ENCODE measurements at regions not wholly inside any gene's neighbourhood (a gene's known extent, or its start where the extent isn't known, plus 50 kb on each side); places are given as distances from the start of the nearest gene placed in this dataset.
"Not testable (repeated sequence)": the region's sequence is repeated elsewhere in the genome, so short reads cannot be mapped to it uniquely, and the experiment has no call there.

- DNase-seq, result no peak
Measured at GRCh38 chr13:73547239-73547638, 488.4 kb downstream of the KLF5 start.

- DNase-seq, result no peak
Measured at GRCh38 chr13:73544175-73544574, 485.4 kb downstream of the KLF5 start.

GRCh38 chr13:73542446-73542845 lies 483.6 kb downstream of the KLF5 start:
- no peak for DNase-seq

GRCh38 chr13:73536865-73537264 lies 478.1 kb downstream of the KLF5 start:
- DNase-seq, result no peak

GRCh38 chr13:73535341-73535740 lies 476.5 kb downstream of the KLF5 start:
- DNase-seq, result no peak

GRCh38 chr13:73532987-73533510 lies 474.2 kb downstream of the KLF5 start:
- DNase-seq, result no peak

GRCh38 chr13:73532582-73532981 lies 473.8 kb downstream of the KLF5 start:
- no peak for DNase-seq

- DNase-seq, result no peak
Measured at GRCh38 chr13:73531014-73531413, 472.2 kb downstream of the KLF5 start.

GRCh38 chr13:73522937-73523336 lies 464.1 kb downstream of the KLF5 start:
- DNase-seq, result no peak

GRCh38 chr13:73521985-73522524 lies 463.2 kb downstream of the KLF5 start:
- no peak for DNase-seq

- DNase-seq, result no peak
Measured at GRCh38 chr13:73521290-73521624, 462.5 kb downstream of the KLF5 start.

GRCh38 chr13:73520566-73521289 lies 461.9 kb downstream of the KLF5 start:
- no peak for DNase-seq

- DNase-seq, result not testable (repeated sequence)
Measured at GRCh38 chr13:73520135-73520534, 461.3 kb downstream of the KLF5 start.

- no peak for DNase-seq
Measured at GRCh38 chr13:73519396-73520116, 460.8 kb downstream of the KLF5 start.

GRCh38 chr13:73517766-73518165 lies 459.0 kb downstream of the KLF5 start:
- DNase-seq, result no peak

GRCh38 chr13:73516731-73517130 lies 457.9 kb downstream of the KLF5 start:
- no peak for DNase-seq

GRCh38 chr13:73514208-73514607 lies 455.4 kb downstream of the KLF5 start:
- no peak for DNase-seq

GRCh38 chr13:73513751-73514150 lies 454.9 kb downstream of the KLF5 start:
- no peak for DNase-seq

- DNase-seq, result no peak
Measured at GRCh38 chr13:73508841-73509240, 450.0 kb downstream of the KLF5 start.

GRCh38 chr13:73505376-73505890 lies 446.6 kb downstream of the KLF5 start:
- no peak for DNase-seq

GRCh38 chr13:73499695-73500094 lies 440.9 kb downstream of the KLF5 start:
- DNase-seq, result no peak

- no peak for DNase-seq
Measured at GRCh38 chr13:73497430-73497829, 438.6 kb downstream of the KLF5 start.

GRCh38 chr13:73496711-73497110 lies 437.9 kb downstream of the KLF5 start:
- DNase-seq, result no peak

- DNase-seq, result no peak
Measured at GRCh38 chr13:73492811-73493210, 434.0 kb downstream of the KLF5 start.

Measured in fibroblast of upper back skin (primary cell).